ENCODE measurements at regions not wholly inside any gene's neighbourhood (a gene's known extent, or its start where the extent isn't known, plus 50 kb on each side); places are given as distances from the start of the nearest gene placed in this dataset.

DNA sequence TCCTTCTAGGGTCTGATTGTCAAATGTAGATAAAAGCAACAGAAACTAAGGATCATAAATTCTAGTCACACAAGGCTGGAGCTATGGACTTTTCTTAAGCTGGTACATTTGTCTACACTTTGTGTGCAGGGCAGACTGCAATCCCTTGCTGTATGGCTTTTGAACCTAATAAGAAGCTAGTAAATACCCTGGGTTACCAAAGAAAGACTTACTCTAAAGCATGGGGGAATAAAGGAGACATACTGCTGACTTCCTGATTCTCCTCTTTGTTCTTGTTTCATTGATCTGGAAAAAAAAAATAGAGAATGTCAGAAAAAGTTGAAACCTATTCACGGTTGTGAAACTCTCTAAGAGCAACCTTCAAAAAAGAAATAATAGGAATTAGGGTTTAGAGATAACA is 216.6 kb upstream of the TLL1 start:
- intact Hi-C loops (cut with micrococcal nuclease) = no loop called here
- H3K9me3 ChIP-seq (replicated peaks in 1 of 2; ENCODE audit: control insufficient read depth in 1 of 2, insufficient read depth in 1 of 2, low read length in 2 of 2) = no peaks in the 10 kb centered on the region
- no CpG with 5 or more reads among the region's 1 CpG for WGBS (ENCODE audit: insufficient coverage)
- H3K4me2 ChIP-seq (replicated peaks; ENCODE audit: extremely low read depth, low read length, poor library complexity, severe bottlenecking) = no peak overlapping the region
- H3K9ac ChIP-seq (ENCODE audit: insufficient read depth, low read length, poor library complexity, severe bottlenecking) = no peak overlapping the region
- H2AFZ ChIP-seq (ENCODE audit: insufficient read depth, low read depth, low read length, poor library complexity, severe bottlenecking) = no peak overlapping the region
- no peaks in the 10 kb centered on the region for H3K4me1 ChIP-seq (ENCODE audit: control insufficient read depth in 1 of 2, insufficient read depth in 2 of 2, low read length in 2 of 2)
- H3K4me3 ChIP-seq (replicated peaks in 1 of 3; ENCODE audit: low read depth in 2 of 3, low read length in 3 of 3) = no peak overlapping the region
- Mint-ChIP-seq H3K27ac (no peak overlapping the region), H3K27me3 (ENCODE audit: low read depth in 3 of 3) (no peaks in the 10 kb centered on the region), H3K4me1 (no peaks in the 10 kb centered on the region), H3K4me3 (no peak overlapping the region), H3K36me3 (no peaks in the 10 kb centered on the region), H3K9me3 (peaks cover 0 to 5% (median 3%) of the 10 kb centered on the region in 7 donors)
- no peak for DNase-seq
- H4K20me1 ChIP-seq (ENCODE audit: insufficient read depth, low read length) = no peaks in the 10 kb centered on the region
- TF ChIP-seq, protein P1, sequence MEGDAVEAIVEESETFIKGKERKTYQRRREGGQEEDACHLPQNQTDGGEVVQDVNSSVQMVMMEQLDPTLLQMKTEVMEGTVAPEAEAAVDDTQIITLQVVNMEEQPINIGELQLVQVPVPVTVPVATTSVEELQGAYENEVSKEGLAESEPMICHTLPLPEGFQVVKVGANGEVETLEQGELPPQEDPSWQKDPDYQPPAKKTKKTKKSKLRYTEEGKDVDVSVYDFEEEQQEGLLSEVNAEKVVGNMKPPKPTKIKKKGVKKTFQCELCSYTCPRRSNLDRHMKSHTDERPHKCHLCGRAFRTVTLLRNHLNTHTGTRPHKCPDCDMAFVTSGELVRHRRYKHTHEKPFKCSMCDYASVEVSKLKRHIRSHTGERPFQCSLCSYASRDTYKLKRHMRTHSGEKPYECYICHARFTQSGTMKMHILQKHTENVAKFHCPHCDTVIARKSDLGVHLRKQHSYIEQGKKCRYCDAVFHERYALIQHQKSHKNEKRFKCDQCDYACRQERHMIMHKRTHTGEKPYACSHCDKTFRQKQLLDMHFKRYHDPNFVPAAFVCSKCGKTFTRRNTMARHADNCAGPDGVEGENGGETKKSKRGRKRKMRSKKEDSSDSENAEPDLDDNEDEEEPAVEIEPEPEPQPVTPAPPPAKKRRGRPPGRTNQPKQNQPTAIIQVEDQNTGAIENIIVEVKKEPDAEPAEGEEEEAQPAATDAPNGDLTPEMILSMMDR (IDR thresholded peaks at IDR 0.05) = no peak
- no peaks in the 10 kb centered on the region for H3K36me3 ChIP-seq (replicated peaks in 1 of 2; ENCODE audit: control insufficient read depth in 1 of 2, insufficient read depth in 2 of 2, low read length in 2 of 2)
- H3K27me3 ChIP-seq (ENCODE audit: control insufficient read depth in 2 of 2, insufficient read depth in 2 of 2, low read length in 2 of 2) = no peaks in the 10 kb centered on the region
- no peak overlapping the region for H3K27ac ChIP-seq (ENCODE audit: low read depth in 1 of 2, low read length in 2 of 2)
- H3K79me2 ChIP-seq (ENCODE audit: insufficient read depth, low read length) = no peaks in the 10 kb centered on the region

DNA sequence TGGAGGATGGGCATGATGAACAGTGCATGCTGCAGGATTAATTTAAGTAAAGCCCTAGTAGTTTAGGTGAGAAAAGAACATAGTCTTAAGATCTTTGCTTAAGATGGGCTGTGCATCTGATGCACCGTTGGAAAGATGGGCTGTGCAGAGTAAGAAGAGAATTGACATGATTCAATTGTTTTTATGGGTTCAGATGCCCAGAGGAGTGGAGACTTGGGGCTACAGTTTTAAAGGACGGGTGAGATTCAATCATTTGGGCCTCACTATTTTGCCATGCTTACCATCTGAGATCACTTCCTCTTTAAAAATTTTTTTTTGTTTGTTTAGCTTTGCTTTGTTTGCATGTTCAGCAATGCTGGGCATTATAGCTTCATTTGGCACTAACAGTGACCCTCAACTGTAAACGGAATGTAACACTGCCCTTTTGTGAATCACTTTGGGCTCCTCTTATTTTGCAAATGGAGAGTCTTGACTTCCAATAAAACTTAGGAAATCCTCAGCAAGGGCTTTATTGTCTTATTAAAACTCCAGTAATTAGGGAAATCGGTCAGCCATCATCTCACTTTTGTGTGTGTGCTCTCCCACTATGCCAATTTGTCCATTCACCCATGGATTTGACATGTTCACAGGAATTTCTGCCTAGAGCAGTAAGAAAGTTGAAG is 216.1 kb upstream of the TLL1 start:
- 89% methylated on average over 2 of the region's 4 CpGs for WGBS (ENCODE audit: insufficient coverage)
- Histone ChIP-seq H3K4me3 (replicated peaks in 1 of 3; ENCODE audit: low read depth in 2 of 3, low read length in 3 of 3) (no peak overlapping the region), H3K4me1 (ENCODE audit: control insufficient read depth in 1 of 2, insufficient read depth in 2 of 2, low read length in 2 of 2) (no peaks in the 10 kb centered on the region), H3K79me2 (ENCODE audit: insufficient read depth, low read length) (no peaks in the 10 kb centered on the region), H3K4me2 (replicated peaks; ENCODE audit: extremely low read depth, low read length, poor library complexity, severe bottlenecking) (no peak overlapping the region), H4K20me1 (ENCODE audit: insufficient read depth, low read length) (no peaks in the 10 kb centered on the region), H3K27ac (ENCODE audit: low read depth in 1 of 2, low read length in 2 of 2) (no peak overlapping the region), H3K36me3 (replicated peaks in 1 of 2; ENCODE audit: control insufficient read depth in 1 of 2, insufficient read depth in 2 of 2, low read length in 2 of 2) (no peaks in the 10 kb centered on the region), H2AFZ (ENCODE audit: insufficient read depth, low read depth, low read length, poor library complexity, severe bottlenecking) (no peak overlapping the region), H3K9ac (ENCODE audit: insufficient read depth, low read length, poor library complexity, severe bottlenecking) (no peak overlapping the region), H3K27me3 (ENCODE audit: control insufficient read depth in 2 of 2, insufficient read depth in 2 of 2, low read length in 2 of 2) (no peaks in the 10 kb centered on the region), H3K9me3 (replicated peaks in 1 of 2; ENCODE audit: control insufficient read depth in 1 of 2, insufficient read depth in 1 of 2, low read length in 2 of 2) (no peaks in the 10 kb centered on the region)
- TF ChIP-seq, protein P1 (IDR thresholded peaks at IDR 0.05) = no peak
- H3K36me3 Mint-ChIP-seq = no peaks in the 10 kb centered on the region
- intact Hi-C loops (cut with micrococcal nuclease) = no loop called here
- H3K4me3 Mint-ChIP-seq = no peak overlapping the region
- H3K9me3 Mint-ChIP-seq = peaks cover 0 to 5% (median 3%) of the 10 kb centered on the region in 7 donors
- H3K4me1 Mint-ChIP-seq = no peaks in the 10 kb centered on the region
- no peak overlapping the region for H3K27ac Mint-ChIP-seq
- no peaks in the 10 kb centered on the region for H3K27me3 Mint-ChIP-seq (ENCODE audit: low read depth in 3 of 3)
- no peak for DNase-seq

Data from CD14-positive monocyte (primary cell).